Suprapubic skin (tissue), 4 donors: ENCODE measurements at regions not wholly inside any gene's neighbourhood (a gene's known extent, or its start where the extent isn't known, plus 50 kb on each side); places are given as distances from the start of the nearest gene placed in this dataset.

Experiments
- DNase-seq, 2 donors: peaks; one replicate each; pipeline ENCODE4 v3.0.0-alpha.2; 2019; ENCODE audit warnings: low spot score in 2 of 2
- H3K27ac ChIP-seq: fragments of 200-600 bp; sonication (generic); one replicate; pipeline ENCODE4 v1.5.1; 2019
- H3K27me3 ChIP-seq: fragments of 200-600 bp; sonication (generic); one replicate; pipeline ENCODE4 v1.5.1; 2019
- H3K36me3 ChIP-seq: fragments of 200-600 bp; sonication (generic); one replicate; pipeline ENCODE4 v1.5.1; 2019
- H3K4me1 ChIP-seq: fragments of 200-600 bp; sonication (generic); one replicate; pipeline ENCODE4 v1.5.1; 2019
- H3K4me3 ChIP-seq: fragments of 200-600 bp; sonication (generic); one replicate; pipeline ENCODE4 v1.5.1; 2019; ENCODE audit warnings: mild to moderate bottlenecking
- H3K9me3 ChIP-seq: fragments of 200-600 bp; sonication (generic); one replicate; pipeline ENCODE4 v1.5.1; 2019
- CTCF ChIP-seq, 2 donors: fragments of 200-600 bp in 1 of 2; fragments of 450-650 bp in 1 of 2; sonication (generic) in 1 of 2; IDR thresholded peaks; one replicate each; pipeline ENCODE4 v1.5.1; 2016 to 2019; ENCODE audit warnings: antibody characterized with exemption in 2 of 2, mild to moderate bottlenecking in 1 of 2, moderate library complexity in 1 of 2
- EP300 ChIP-seq: sonication (generic); formaldehyde crosslinking; IDR thresholded peaks from one replicate; pipeline ENCODE4 v1.6.1; 2017; ENCODE audit warnings: antibody characterized with exemption
- POLR2A ChIP-seq, 2 donors: fragments of 450-650 bp; IDR thresholded peaks; one replicate each; pipeline ENCODE4 v1.6.1; 2017; ENCODE audit warnings: antibody characterized with exemption in 2 of 2, mild to moderate bottlenecking in 2 of 2, moderate library complexity in 2 of 2
- POLR2AphosphoS5 ChIP-seq, 3 donors: sonication (generic); formaldehyde crosslinking; IDR thresholded peaks; one replicate each; pipeline ENCODE4 v1.6.1; 2017; ENCODE audit warnings: antibody characterized with exemption in 3 of 3
- WGBS: methylation state at CpG from one replicate; pipeline ENCODE4 v1.1.5; 2018; 5-methylcytosine and 5-hydroxymethylcytosine counted together

- no peaks in the 10 kb centered on the region for H3K27me3 ChIP-seq
- H3K4me3 ChIP-seq: no peak overlapping the region
- TF ChIP-seq POLR2A (IDR thresholded peaks at IDR 0.05): no peak
- TF ChIP-seq CTCF (IDR thresholded peaks at IDR 0.05): no peak
- no peak for TF ChIP-seq POLR2AphosphoS5 (IDR thresholded peaks at IDR 0.05)
- no peak for TF ChIP-seq EP300
- H3K27ac ChIP-seq: no peak overlapping the region
- no peaks in the 10 kb centered on the region for H3K36me3 ChIP-seq
- H3K4me1 ChIP-seq: peaks cover 10% of the 10 kb centered on the region
- no peaks in the 10 kb centered on the region for H3K9me3 ChIP-seq
- no peak for DNase-seq
- 58% methylated on average over 2 of the region's 2 CpGs for WGBS
Measured at GRCh38 chr3:16124636-16125035, 49.8 kb upstream of the GALNT15 start.
